Esophagus muscularis mucosa (tissue), 4 donors: ENCODE measurements at regions not wholly inside any gene's neighbourhood (a gene's known extent, or its start where the extent isn't known, plus 50 kb on each side); places are given as distances from the start of the nearest gene placed in this dataset.

Experiments
- DNase-seq: peaks from one replicate; pipeline ENCODE4 v3.0.0-alpha.2; 2017; ENCODE audit errors: extremely low spot score
- H3K27ac ChIP-seq, 4 donors: fragments of 200-600 bp; sonication (generic); replicated peaks in 1 of 4; 1 replicate in 3 of 4; 2 replicates in 1 of 4; pipeline ENCODE4 v1.5.1; 2016 to 2019; ENCODE audit warnings: mild to moderate bottlenecking in 1 of 4
- H3K27me3 ChIP-seq, 4 donors: fragments of 200-600 bp; sonication (generic); one replicate each; pipeline versions ENCODE4 v1.5.1 to v1.6.0; 2016 to 2019
- H3K36me3 ChIP-seq, 4 donors: fragments of 200-600 bp; sonication (generic); one replicate each; pipeline ENCODE4 v1.5.1; 2016 to 2019
- H3K4me1 ChIP-seq, 4 donors: fragments of 200-600 bp; sonication (generic); one replicate each; pipeline ENCODE4 v1.5.1; 2016 to 2019
- H3K4me3 ChIP-seq, 4 donors: fragments of 200-600 bp; sonication (generic); 1 replicate in 2 of 4; 2 replicates in 2 of 4; pipeline ENCODE4 v1.5.1; 2016 to 2019; ENCODE audit warnings: mild to moderate bottlenecking in 4 of 4, moderate library complexity in 1 of 4
- H3K9me3 ChIP-seq, 4 donors: fragments of 200-600 bp; sonication (generic); 1 replicate in 3 of 4; 2 replicates in 1 of 4; pipeline ENCODE4 v1.5.1; 2016 to 2019
- EP300 ChIP-seq: sonication (generic); formaldehyde crosslinking; IDR thresholded peaks from one replicate; pipeline ENCODE4 v1.6.1; 2017; ENCODE audit warnings: antibody characterized with exemption
- POLR2A ChIP-seq: fragments of 450-650 bp; IDR thresholded peaks from one replicate; pipeline ENCODE4 v1.6.1; 2017; ENCODE audit warnings: antibody characterized with exemption, moderate library complexity, mild to moderate bottlenecking, low read depth
- POLR2AphosphoS5 ChIP-seq, 2 donors: sonication (generic); formaldehyde crosslinking; IDR thresholded peaks; one replicate each; pipeline ENCODE4 v1.6.1; 2017; ENCODE audit warnings: antibody characterized with exemption in 2 of 2
- WGBS: methylation state at CpG from one replicate; pipeline ENCODE4 v1.1.5; 2018; 5-methylcytosine and 5-hydroxymethylcytosine counted together
- intact Hi-C: fragments of 100-400 bp; cut with DNase I; formaldehyde crosslinking; loops from one replicate; pipeline ENCODE4 v1.15.1; 2023
- TF ChIP-seq, protein P1 (sequence below), 3 experiments: fragments of 200-600 bp in 2 of 3; fragments of 450-650 bp in 1 of 3; sonication (generic) in 2 of 3; IDR thresholded peaks; one replicate each; pipeline ENCODE4 v1.5.1; 2017 to 2019; ENCODE audit warnings: antibody characterized with exemption in 3 of 3, mild to moderate bottlenecking in 2 of 3, moderate library complexity in 1 of 3

DNA sequence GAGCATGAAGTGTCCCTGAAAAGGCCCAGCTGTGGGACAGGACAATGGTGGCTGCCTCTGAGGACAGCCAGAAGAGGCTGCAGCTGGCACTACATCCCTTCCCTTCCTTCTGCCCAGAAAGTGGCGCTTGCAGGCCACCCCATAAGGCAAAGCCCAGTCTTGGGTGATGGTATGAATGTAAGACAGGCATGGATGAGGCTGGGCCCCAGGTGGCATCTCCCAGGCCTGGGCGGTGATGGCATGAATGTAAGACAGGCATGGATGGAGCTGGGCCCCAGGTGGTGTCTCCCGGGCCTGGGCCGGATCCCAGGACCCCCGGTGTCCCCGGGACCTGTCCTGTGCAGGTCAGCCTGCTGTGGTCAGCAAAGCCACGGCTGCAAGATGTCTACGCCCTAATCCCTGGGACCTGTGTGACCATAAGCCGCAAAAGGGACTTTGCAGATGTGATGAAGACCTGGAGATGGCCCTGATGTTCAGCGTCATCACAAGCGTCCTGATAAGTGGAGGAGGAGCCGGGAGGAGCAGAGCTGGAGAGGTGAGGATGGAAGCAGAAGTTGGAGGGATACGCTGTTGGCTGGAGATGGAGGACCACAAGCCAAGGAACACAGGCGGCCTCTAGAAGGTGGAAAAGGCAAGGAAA lies 181.1 kb downstream of the CTTN start:
- Histone ChIP-seq H3K36me3 (no peaks in the 10 kb centered on the region), H3K9me3 (no peaks in the 10 kb centered on the region), H3K27me3 (no peaks in the 10 kb centered on the region), H3K27ac (no peak overlapping the region), H3K4me3 (no peak overlapping the region), H3K4me1 (no peaks in the 10 kb centered on the region)
- DNase-seq, result no peak
- 86% methylated on average over 7 of the region's 14 CpGs for WGBS
- intact Hi-C loops, result no loop called here
- TF ChIP-seq EP300, result no peak
- no peak for TF ChIP-seq POLR2A
- TF ChIP-seq, protein P1, sequence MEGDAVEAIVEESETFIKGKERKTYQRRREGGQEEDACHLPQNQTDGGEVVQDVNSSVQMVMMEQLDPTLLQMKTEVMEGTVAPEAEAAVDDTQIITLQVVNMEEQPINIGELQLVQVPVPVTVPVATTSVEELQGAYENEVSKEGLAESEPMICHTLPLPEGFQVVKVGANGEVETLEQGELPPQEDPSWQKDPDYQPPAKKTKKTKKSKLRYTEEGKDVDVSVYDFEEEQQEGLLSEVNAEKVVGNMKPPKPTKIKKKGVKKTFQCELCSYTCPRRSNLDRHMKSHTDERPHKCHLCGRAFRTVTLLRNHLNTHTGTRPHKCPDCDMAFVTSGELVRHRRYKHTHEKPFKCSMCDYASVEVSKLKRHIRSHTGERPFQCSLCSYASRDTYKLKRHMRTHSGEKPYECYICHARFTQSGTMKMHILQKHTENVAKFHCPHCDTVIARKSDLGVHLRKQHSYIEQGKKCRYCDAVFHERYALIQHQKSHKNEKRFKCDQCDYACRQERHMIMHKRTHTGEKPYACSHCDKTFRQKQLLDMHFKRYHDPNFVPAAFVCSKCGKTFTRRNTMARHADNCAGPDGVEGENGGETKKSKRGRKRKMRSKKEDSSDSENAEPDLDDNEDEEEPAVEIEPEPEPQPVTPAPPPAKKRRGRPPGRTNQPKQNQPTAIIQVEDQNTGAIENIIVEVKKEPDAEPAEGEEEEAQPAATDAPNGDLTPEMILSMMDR (IDR thresholded peaks at IDR 0.05), result no peak
- no peak for TF ChIP-seq POLR2AphosphoS5 (IDR thresholded peaks at IDR 0.05)

DNA sequence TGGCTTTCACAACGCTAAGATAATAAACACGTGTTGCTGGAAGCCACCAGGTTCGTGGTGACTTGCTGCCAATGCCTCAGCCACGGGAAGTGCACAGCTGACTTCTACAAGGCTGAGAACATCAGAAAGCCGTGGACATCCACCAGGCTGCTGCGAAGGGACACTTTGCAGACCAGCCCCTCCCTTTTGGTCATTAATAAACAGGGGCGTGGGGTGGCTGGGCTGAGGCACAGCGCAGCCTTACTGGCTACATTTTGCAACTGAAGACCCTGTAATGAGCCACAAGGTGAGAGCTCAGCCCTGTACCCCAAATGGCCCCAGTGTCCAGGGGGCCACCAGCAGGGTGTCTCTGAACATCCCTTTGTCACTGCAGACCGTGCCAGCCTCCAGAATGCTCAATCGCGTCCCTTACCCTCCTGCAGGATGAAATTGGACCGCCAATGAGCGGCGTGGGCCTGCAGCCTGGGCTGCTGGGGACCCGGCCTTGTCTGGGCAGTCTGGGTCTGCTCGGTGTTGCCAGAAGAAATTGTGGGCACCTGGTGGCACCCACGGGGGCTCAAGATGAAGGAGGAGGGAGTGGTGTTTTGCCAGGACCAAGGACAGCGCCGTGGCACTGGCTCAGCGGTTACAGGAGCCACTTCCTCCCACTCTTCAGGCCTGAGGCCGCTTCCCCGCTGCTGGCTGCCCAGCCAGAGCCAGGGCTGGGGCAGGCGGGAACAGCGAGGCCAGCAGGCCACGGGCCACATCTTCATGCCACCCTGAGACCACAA lies 181.9 kb downstream of the CTTN start:
- no peaks in the 10 kb centered on the region for H3K4me1 ChIP-seq
- no peak overlapping the region for H3K4me3 ChIP-seq
- WGBS, result 92% methylated on average over 16 of the region's 25 CpGs
- no peak overlapping the region for H3K27ac ChIP-seq
- H3K27me3 ChIP-seq, result no peaks in the 10 kb centered on the region
- H3K9me3 ChIP-seq, result no peaks in the 10 kb centered on the region
- DNase-seq, result no peak
- TF ChIP-seq POLR2A, result no peak
- TF ChIP-seq EP300, result no peak
- TF ChIP-seq POLR2AphosphoS5 (IDR thresholded peaks at IDR 0.05), result no peak
- H3K36me3 ChIP-seq, result no peaks in the 10 kb centered on the region
- intact Hi-C loops, result no loop called here

DNA sequence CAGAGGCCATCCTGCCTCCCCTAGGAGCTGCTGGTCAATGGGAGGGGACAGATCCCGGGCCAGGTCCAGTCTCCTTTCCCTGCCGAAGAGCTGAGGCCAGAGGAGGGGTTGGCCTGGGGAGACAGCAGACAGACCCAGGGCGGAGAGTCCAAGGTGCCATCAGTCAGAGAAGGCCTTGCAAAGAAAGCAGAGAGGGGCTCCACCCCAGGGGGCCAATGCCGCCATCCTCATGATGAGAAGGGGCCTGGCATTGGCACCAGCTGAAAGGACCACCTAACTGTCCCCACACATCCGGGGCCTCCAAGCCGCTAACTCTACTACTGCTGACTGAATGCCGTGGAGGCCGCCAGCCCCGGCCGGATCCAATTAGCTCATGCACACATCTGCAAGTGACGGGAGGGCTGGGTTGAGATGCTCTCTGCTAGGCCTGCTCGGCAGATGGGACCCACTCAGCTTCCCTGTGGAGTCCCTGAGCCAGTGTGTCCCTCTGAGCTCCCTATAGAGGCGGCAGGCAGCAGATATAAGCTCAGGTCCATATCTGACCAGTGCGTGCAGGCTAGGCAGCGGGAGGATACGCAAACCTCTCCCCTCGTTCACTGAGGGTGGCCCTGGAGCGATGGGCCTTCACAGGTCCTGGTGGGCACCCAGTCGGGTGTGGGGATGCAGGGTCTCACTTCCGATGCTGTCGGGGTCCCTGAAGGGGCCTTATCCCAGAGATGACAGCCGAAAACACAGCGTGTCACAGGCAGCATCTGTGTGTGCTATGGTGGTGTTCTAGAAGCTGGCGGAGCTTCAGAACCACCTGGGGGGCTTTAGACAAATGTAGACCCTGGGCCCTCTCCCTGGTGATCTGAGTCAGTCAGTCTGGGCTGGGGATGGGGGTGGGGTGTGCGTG lies 183.9 kb downstream of the CTTN start:
- Histone ChIP-seq H3K9me3 (no peaks in the 10 kb centered on the region), H3K4me1 (no peaks in the 10 kb centered on the region), H3K27ac (no peak overlapping the region), H3K27me3 (no peaks in the 10 kb centered on the region), H3K4me3 (no peak overlapping the region), H3K36me3 (no peaks in the 10 kb centered on the region)
- intact Hi-C loops, result no loop called here
- TF ChIP-seq EP300, result no peak
- TF ChIP-seq, protein P1 (IDR thresholded peaks at IDR 0.05), result no peak
- no peak for TF ChIP-seq POLR2A
- no peak for TF ChIP-seq POLR2AphosphoS5 (IDR thresholded peaks at IDR 0.05)
- DNase-seq, result no peak
- WGBS, result 84% methylated on average over 17 of the region's 25 CpGs

DNA sequence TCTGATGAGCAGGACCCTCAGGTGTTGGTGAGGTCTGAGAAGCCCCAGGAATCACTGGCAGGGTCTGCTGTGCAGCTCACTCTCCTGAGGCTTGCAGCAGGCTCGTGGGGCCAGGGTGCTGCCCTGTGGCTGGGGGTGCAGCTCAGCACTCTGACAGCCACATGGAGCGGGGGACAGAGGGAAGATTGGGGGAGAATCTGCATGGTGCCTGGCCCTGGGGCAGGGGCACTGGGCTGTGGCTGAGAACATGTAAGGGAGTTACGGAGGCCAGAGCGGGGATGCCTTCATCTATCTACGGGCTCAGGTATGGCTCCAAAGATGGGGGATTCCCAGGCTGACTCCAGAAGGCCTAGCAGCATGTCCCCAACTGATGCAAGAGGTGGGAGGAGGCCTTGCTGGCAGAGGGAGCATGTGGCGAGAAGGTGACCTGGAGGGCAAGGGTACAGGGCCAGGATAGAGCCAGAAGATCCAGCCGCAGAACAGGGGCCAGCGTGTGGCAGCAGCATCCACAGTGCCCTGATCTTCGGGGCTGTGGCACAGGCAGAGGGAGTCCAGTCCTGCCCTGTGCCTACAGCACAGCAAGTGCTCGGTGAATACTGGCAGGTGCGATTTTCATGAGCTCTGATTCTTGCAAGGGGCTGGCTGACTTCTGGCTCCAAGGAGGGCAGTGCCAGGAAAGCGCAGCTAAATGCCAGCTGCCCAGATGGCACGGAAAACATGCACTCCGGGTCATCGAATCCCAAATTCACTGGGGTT lies 184.7 kb downstream of the CTTN start:
- no peaks in the 10 kb centered on the region for H3K4me1 ChIP-seq
- no peak for DNase-seq
- 72% methylated on average over 10 of the region's 15 CpGs for WGBS
- no peak overlapping the region for H3K4me3 ChIP-seq
- TF ChIP-seq POLR2AphosphoS5 (IDR thresholded peaks at IDR 0.05) (no peak), EP300 (no peak), POLR2A (no peak)
- TF ChIP-seq, protein P1 (IDR thresholded peaks at IDR 0.05), result no peak
- H3K9me3 ChIP-seq, result no peaks in the 10 kb centered on the region
- intact Hi-C loops, result no loop called here
- no peaks in the 10 kb centered on the region for H3K36me3 ChIP-seq
- H3K27ac ChIP-seq, result no peak overlapping the region
- no peaks in the 10 kb centered on the region for H3K27me3 ChIP-seq
